LoVo (cell line): ENCODE measurements at regions not wholly inside any gene's neighbourhood (a gene's known extent, or its start where the extent isn't known, plus 50 kb on each side); places are given as distances from the start of the nearest gene placed in this dataset.
"Not testable (repeated sequence)": the region's sequence is repeated elsewhere in the genome, so short reads cannot be mapped to it uniquely, and the experiment has no call there.

ENCODE experiments used
- DNase-seq: peaks from one replicate; pipeline ENCODE4 v3.0.0-alpha.2; 2016; ENCODE audit warnings: low spot score

- no peak for DNase-seq
These were observed 245.7 kb upstream of the ELAVL2 start for GRCh38 chr9:24071716-24072115.

GRCh38 chr9:24071091-24071490 is 245.1 kb upstream of the ELAVL2 start:
- no peak for DNase-seq

GRCh38 chr9:24067107-24067506 is 241.1 kb upstream of the ELAVL2 start:
- not testable (repeated sequence) for DNase-seq

- DNase-seq = no peak
These were observed 233.6 kb upstream of the ELAVL2 start for GRCh38 chr9:24059651-24060050.

GRCh38 chr9:24051587-24051986 is 225.5 kb upstream of the ELAVL2 start:
- no peak for DNase-seq

GRCh38 chr9:24050239-24050638 is 224.2 kb upstream of the ELAVL2 start:
- not testable (repeated sequence) for DNase-seq

GRCh38 chr9:24045150-24045549 is 219.1 kb upstream of the ELAVL2 start:
- DNase-seq = no peak

GRCh38 chr9:24044576-24044975 is 218.5 kb upstream of the ELAVL2 start:
- no peak for DNase-seq

GRCh38 chr9:24041160-24041690 is 215.2 kb upstream of the ELAVL2 start:
- DNase-seq = no peak

GRCh38 chr9:24036459-24036858 is 210.4 kb upstream of the ELAVL2 start:
- DNase-seq = no peak

GRCh38 chr9:24035816-24036215 is 209.8 kb upstream of the ELAVL2 start:
- no peak for DNase-seq

GRCh38 chr9:24011881-24012280 is 185.8 kb upstream of the ELAVL2 start:
- DNase-seq = no peak

- no peak for DNase-seq
These were observed 185.1 kb upstream of the ELAVL2 start for GRCh38 chr9:24011009-24011717.

- no peak for DNase-seq
These were observed 183.3 kb upstream of the ELAVL2 start for GRCh38 chr9:24009322-24009721.

GRCh38 chr9:24007185-24007584 is 181.1 kb upstream of the ELAVL2 start:
- DNase-seq = no peak

GRCh38 chr9:23991874-23992273 is 165.8 kb upstream of the ELAVL2 start:
- DNase-seq = not testable (repeated sequence)

- no peak for DNase-seq
These were observed 153.5 kb upstream of the ELAVL2 start for GRCh38 chr9:23979491-23979890.

- no peak for DNase-seq
These were observed 136.1 kb upstream of the ELAVL2 start for GRCh38 chr9:23962101-23962500.

GRCh38 chr9:23945897-23946296 is 119.9 kb upstream of the ELAVL2 start:
- no peak for DNase-seq

GRCh38 chr9:23941051-23941450 is 115.0 kb upstream of the ELAVL2 start:
- DNase-seq = no peak

- DNase-seq = no peak
These were observed 112.9 kb upstream of the ELAVL2 start for GRCh38 chr9:23938908-23939307.

GRCh38 chr9:23934291-23934906 is 108.4 kb upstream of the ELAVL2 start:
- no peak for DNase-seq

GRCh38 chr9:23933348-23933747 is 107.3 kb upstream of the ELAVL2 start:
- DNase-seq = no peak

- DNase-seq = no peak
These were observed 100.3 kb upstream of the ELAVL2 start for GRCh38 chr9:23926368-23926767.
